GM19372 (cell line): ENCODE measurements at regions not wholly inside any gene's neighbourhood (a gene's known extent, or its start where the extent isn't known, plus 50 kb on each side); places are given as distances from the start of the nearest gene placed in this dataset.

Source experiments
- ATAC-seq: cut with Tn5 transposase; IDR thresholded peaks from one replicate; pipeline ENCODE4 v1.9.1; 2021; ENCODE audit warnings: mild to moderate bottlenecking, low read depth, moderate library complexity; ENCODE audit not compliant: unreplicated experiment

GRCh38 chr14:97866664-97867063, 1069.5 kb downstream of the VRK1 start:
- no peak for ATAC-seq

GRCh38 chr14:97873291-97873690, 1076.1 kb downstream of the VRK1 start:
- no peak for ATAC-seq

- no peak for ATAC-seq
These were observed 1077.2 kb downstream of the VRK1 start for GRCh38 chr14:97874394-97874793.

- ATAC-seq = no peak
These were observed 1081.0 kb downstream of the VRK1 start for GRCh38 chr14:97878206-97878605.

- no peak for ATAC-seq
These were observed 1081.5 kb downstream of the VRK1 start for GRCh38 chr14:97878727-97879126.

- no peak for ATAC-seq
These were observed 1090.5 kb downstream of the VRK1 start for GRCh38 chr14:97887690-97888089.

- ATAC-seq = no peak
These were observed 1091.1 kb downstream of the VRK1 start for GRCh38 chr14:97888331-97888730.

GRCh38 chr14:97891515-97891914, 1094.3 kb downstream of the VRK1 start:
- ATAC-seq = no peak

GRCh38 chr14:97894552-97894951, 1097.4 kb downstream of the VRK1 start:
- ATAC-seq = no peak

- ATAC-seq = no peak
These were observed 1103.1 kb downstream of the VRK1 start for GRCh38 chr14:97900196-97900854.

GRCh38 chr14:97902630-97903029, 1105.4 kb downstream of the VRK1 start:
- no peak for ATAC-seq

- ATAC-seq = no peak
These were observed 1106.6 kb downstream of the VRK1 start for GRCh38 chr14:97903821-97904220.

- ATAC-seq = no peak
These were observed 1115.0 kb downstream of the VRK1 start for GRCh38 chr14:97912217-97912616.

- ATAC-seq = no peak
These were observed 1118.9 kb downstream of the VRK1 start for GRCh38 chr14:97916100-97916499.

- no peak for ATAC-seq
These were observed 1119.7 kb downstream of the VRK1 start for GRCh38 chr14:97916669-97917568.

GRCh38 chr14:97920201-97920600, 1123.0 kb downstream of the VRK1 start:
- ATAC-seq = no peak

- no peak for ATAC-seq
These were observed 1124.1 kb downstream of the VRK1 start for GRCh38 chr14:97921296-97921695.

GRCh38 chr14:97924922-97925613, 1127.9 kb downstream of the VRK1 start:
- ATAC-seq = no peak

- ATAC-seq = no peak
These were observed 1133.0 kb downstream of the VRK1 start for GRCh38 chr14:97930166-97930565.

- no peak for ATAC-seq
These were observed 1134.1 kb downstream of the VRK1 start for GRCh38 chr14:97931273-97931672.

- ATAC-seq = no peak
These were observed 1145.7 kb downstream of the VRK1 start for GRCh38 chr14:97942921-97943320.
